GM10847 (cell line): ENCODE measurements at regions not wholly inside any gene's neighbourhood (a gene's known extent, or its start where the extent isn't known, plus 50 kb on each side); places are given as distances from the start of the nearest gene placed in this dataset.

Experiments
- POLR2A ChIP-seq: IDR thresholded peaks from 2 replicates; pipeline ENCODE4 v1.6.1; 2011; ENCODE audit not compliant: insufficient read length; ENCODE audit errors: extremely low read depth

GRCh38 chr2:7639476-7639875 lies 722.3 kb downstream of the RNF144A start:
- no peak for TF ChIP-seq POLR2A

DNA sequence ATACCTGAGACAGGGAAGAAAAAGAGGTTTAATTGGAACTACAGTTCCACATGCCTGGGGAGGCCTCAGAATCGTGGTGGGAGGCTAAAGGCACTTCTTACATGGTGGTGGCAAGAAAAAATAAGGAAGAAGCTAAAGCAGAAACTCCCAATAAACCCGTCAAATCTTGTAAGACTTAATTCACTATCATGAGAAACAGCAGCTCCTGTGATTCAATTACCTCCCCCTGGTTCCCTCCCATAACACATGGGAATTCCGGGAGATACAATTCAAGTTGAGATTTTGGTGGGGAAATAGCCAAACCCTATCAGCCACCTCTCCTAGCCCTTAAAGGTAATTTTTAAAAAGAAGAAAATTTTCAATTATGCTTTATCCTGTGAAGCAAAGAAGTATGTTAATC lies 728.8 kb downstream of the RNF144A start:
- TF ChIP-seq POLR2A: no peak

DNA sequence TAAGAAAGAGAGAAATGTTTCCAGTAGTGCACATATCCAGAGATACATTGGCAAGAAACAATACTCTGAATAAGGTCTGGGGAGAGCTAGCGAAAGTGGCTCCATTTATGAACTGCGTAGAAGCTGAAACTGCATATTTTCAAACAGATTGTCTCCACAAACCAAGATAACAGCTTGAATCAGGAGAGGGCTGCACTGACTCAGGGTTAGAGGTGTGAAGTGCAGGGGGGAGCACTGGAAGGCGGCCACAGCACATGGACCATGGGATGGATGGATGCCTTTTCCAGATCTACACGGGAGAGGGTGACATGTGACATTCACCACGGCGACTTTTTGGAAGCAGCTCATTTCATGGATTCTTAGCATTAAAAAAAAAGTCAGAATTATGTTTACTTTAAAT lies 729.4 kb downstream of the RNF144A start:
- TF ChIP-seq POLR2A: no peak

- TF ChIP-seq POLR2A: no peak
These were observed 731.1 kb downstream of the RNF144A start for GRCh38 chr2:7648221-7648795.

DNA sequence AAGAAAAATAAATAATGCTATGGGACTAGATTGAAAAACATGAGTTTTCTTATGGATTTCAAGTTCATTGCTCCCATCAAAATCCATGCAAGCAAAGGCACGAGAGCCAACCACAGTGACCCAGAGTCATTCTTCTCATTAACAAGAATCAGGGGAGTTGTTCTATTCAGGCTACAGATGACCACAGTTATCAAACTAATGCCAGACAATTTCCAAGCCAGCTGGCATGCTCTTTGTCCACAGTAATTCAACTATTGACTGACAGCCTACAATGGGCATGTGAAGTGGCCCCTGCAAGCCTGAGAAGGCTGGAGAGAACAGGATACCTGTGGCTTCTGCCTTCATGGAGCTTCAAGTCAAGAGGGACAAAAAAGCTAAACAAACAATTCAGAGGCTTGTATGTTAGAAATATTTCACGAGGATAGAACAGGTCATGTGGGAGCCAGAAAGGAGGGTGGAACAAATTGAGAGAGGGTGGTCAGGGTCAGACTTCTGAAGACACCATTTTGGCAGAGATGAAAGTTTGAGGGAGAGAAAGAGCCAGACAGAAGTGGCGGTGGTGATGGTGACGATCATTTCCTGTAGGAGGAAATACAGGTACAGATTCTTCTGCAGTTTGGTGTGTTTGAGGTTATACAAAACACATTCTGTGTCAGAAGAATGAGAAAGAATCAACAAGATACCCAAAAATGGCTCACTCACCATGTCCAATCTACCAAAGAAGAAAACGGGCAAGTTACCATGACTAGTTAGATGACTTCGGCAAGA lies 732.4 kb downstream of the RNF144A start:
- TF ChIP-seq POLR2A: no peak

- no peak for TF ChIP-seq POLR2A
These were observed 736.4 kb downstream of the RNF144A start for GRCh38 chr2:7653617-7654016.

DNA sequence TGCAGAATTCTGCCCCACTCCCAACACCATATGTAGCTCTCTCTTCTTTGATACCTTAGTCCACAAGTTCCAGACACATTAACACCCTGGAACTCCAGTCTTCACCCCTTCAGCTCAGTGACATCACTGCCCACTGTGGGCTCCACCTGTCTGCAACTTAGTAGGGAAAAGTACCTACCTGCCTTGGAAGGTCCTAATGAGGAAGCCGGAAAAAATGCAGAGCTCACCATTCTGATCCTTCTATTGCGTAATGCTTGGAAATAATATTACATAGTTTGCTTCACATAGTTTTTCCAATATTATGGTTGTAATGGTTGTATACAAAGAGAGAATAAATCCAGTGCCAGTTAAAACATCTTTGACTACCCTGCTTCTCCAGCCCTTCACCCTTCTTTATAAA lies 738.4 kb downstream of the RNF144A start:
- no peak for TF ChIP-seq POLR2A

DNA sequence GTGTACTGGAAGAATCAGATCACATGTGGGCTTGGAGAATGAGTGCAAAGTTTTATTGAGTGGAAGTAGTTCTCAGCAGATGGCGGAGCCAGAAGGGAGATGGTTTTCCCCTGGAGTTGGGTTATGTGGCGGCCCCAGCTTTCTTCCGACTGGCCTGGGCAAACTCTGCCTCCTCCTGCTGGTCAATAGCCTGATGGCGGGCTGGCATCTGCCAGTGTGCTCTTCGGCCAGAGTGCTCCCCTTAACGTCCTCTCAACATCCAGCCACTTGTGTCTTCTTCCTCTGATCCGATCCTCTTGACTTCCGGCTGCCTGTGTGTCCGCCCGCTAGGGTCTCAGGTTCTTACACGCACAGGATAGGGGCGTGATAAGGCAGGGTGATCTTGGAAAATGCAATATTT lies 741.3 kb downstream of the RNF144A start:
- TF ChIP-seq POLR2A: no peak

GRCh38 chr2:7660816-7661215 lies 743.6 kb downstream of the RNF144A start:
- TF ChIP-seq POLR2A: no peak

- TF ChIP-seq POLR2A: no peak
These were observed 744.3 kb downstream of the RNF144A start for GRCh38 chr2:7661502-7661901.

- TF ChIP-seq POLR2A: no peak
These were observed 748.7 kb downstream of the RNF144A start for GRCh38 chr2:7665880-7666279.

DNA sequence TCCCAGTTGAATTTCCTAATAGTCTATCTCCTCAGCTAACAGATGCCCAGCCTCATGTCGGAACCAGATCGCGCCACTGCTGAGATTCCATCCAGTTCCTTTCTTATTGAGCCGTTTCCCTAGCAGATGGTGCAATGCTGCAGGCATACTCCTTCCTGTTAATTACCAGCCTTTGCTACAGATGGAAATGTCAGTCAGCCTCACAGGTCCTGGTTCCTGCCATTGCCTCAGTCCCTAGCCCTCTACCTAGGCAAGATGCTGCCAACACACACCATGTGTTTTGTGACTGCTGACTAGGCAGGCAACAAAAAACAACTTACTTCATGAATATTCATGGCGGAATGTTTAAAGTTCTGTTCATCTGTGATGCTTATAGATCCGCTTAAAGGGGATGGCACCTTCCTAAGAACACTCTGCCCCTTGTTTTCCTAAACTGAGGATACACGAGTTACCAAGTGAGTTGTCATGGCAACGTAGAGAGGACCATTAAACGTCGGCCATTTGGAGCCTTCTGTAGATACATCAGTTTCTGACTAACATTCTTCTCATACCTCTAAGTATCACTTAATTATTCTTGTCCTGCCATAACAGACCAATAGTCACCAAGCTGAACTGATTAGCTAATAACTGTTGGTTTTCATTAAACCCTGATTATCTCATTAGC lies 749.5 kb downstream of the RNF144A start:
- TF ChIP-seq POLR2A: no peak

DNA sequence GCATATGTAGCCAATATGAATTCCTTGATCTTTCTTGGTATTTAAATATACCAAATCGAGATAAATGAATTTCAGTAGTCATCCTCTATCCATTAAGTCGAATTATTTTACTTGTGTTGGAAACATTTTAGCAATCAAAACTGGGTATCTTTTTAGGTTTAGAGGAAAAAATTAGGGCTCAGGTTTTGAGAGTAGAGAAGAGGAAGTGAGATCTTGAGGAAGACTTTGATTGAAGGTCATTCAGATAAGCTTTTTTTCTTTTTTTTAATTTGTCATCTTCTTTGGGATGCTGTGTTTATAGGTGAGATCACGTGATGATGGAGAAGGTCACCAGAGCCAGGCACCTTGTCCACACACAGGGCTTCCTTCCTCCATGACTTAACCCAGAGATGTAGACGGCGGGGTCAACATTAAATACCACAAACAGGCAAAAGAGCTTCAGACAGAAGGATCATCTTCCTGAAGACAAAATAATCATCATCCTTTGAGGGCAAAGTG lies 750.1 kb downstream of the RNF144A start:
- no peak for TF ChIP-seq POLR2A

DNA sequence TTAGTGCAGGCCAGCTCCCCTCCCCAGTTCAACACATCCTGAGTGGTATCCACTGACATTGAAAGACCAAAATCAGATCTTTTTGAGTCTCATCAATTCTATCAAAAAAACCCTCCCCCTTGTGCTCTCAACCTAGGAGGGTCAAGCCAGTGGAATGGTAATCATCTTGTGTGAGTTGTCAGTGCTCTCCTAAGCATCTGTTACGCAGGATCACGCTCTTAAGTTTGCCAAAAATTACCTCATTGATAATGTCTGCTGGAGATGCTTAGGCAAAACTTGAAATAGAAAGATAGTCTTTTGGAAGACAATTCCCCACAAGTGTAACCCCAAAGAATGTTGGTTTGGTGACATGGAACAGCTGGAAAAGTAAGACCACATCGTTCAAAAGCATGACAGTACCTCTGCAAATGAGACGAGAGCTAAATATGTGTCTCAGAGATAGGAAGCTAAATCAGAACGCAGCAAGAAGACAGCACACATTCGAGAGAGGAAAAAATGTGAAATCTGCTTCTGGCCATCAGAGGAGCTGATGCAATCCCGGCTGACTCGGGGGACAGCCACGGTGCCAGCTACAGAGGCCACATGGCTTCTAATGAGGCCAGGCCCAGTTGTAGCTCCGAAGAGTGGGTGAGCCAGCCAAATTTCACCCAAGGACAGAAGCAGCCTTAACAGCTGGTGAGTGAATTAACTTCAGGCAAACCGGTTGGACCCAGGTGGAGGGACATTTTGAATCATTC lies 753.9 kb downstream of the RNF144A start:
- TF ChIP-seq POLR2A: no peak

GRCh38 chr2:7672027-7672684 lies 754.9 kb downstream of the RNF144A start:
- no peak for TF ChIP-seq POLR2A
